RWPE1 (cell line): ENCODE measurements at regions not wholly inside any gene's neighbourhood (a gene's known extent, or its start where the extent isn't known, plus 50 kb on each side); places are given as distances from the start of the nearest gene placed in this dataset.

ENCODE experiments used
- CTCF ChIA-PET: fragments of 350-600 bp; sonication (Branson Sonifier 250); formaldehyde crosslinking; extraction: SDS; loops from one replicate; lab custom pipeline; 2021; lab: Yijun Ruan, JAX
- POLR2A ChIA-PET: fragments of 400-600 bp; formaldehyde crosslinking; extraction: SDS; loops from one replicate; lab custom pipeline; 2020; ENCODE audit warnings: antibody characterized with exemption; ENCODE audit not compliant: low non-redundant PET; lab: Yijun Ruan, JAX
- DNase-seq: peaks from one replicate; pipeline ENCODE4 v3.0.0; 2012; ENCODE audit warnings: low spot score
- H3K27ac ChIP-seq: fragments of 450-650 bp; 2 replicates; pipeline ENCODE4 v1.5.1; 2017
- CTCF ChIP-seq: fragments of 450-650 bp; conservative IDR thresholded peaks from 2 replicates; pipeline ENCODE4 v1.5.1; 2017; ENCODE audit warnings: low read depth, mild to moderate bottlenecking

GRCh38 chr19:30640252-30640965, 268.2 kb downstream of the ZNF536 start:
- DNase-seq = no peak

GRCh38 chr19:30638889-30639288, 266.7 kb downstream of the ZNF536 start:
- no peak for DNase-seq
- CTCF ChIA-PET = no interaction called here
- H3K27ac ChIP-seq = no peak overlapping the region
- POLR2A ChIA-PET = no interaction called here
- TF ChIP-seq CTCF = no peak

More at GRCh38 chr19:30640252-30640965, 268.2 kb downstream of the ZNF536 start:
- POLR2A ChIA-PET = no interaction called here
- no peak overlapping the region for H3K27ac ChIP-seq
- CTCF ChIA-PET = interaction anchor here (0.6 kb wide), 1 partner anchor 750 kb away, joined by 3 read pairs; no protein-coding TSS in a partner anchor
- TF ChIP-seq CTCF = no peak

GRCh38 chr19:30637926-30638325, 265.7 kb downstream of the ZNF536 start:
- ChIA-PET CTCF (no interaction called here), POLR2A (no interaction called here)
- DNase-seq = no peak
- H3K27ac ChIP-seq = no peak overlapping the region
- no peak for TF ChIP-seq CTCF

GRCh38 chr19:30634996-30635975, 263.1 kb downstream of the ZNF536 start:
- no peak for TF ChIP-seq CTCF
- POLR2A ChIA-PET = no interaction called here
- no peak overlapping the region for H3K27ac ChIP-seq
- no peak for DNase-seq
- CTCF ChIA-PET = no interaction called here

- DNase-seq = no peak
- CTCF ChIA-PET = interaction anchor here (1.4 kb wide), 1 partner anchor 16 kb away, joined by 4 read pairs; no protein-coding TSS in a partner anchor
- no peak overlapping the region for H3K27ac ChIP-seq
- POLR2A ChIA-PET = no interaction called here
- no peak for TF ChIP-seq CTCF
Measured at GRCh38 chr19:30634131-30634830, 262.1 kb downstream of the ZNF536 start.

- DNase-seq = no peak
- H3K27ac ChIP-seq = no peak overlapping the region
- ChIA-PET POLR2A (no interaction called here), CTCF (interaction anchor here (0.6 kb wide), 1 partner anchor 1309 kb away, joined by 3 read pairs; no protein-coding TSS in a partner anchor)
- TF ChIP-seq CTCF = no peak
Measured at GRCh38 chr19:30631033-30631370, 258.8 kb downstream of the ZNF536 start.
